Medulla oblongata (tissue), 1 donor: ENCODE measurements at regions not wholly inside any gene's neighbourhood (a gene's known extent, or its start where the extent isn't known, plus 50 kb on each side); places are given as distances from the start of the nearest gene placed in this dataset.

ENCODE experiments used
- DNase-seq: peaks from one replicate; pipeline ENCODE4 v3.0.0-alpha.2; 2015; ENCODE audit errors: extremely low spot score

GRCh38 chr21:38699048-38699447 lies 106.7 kb upstream of the ETS2 start:
- no peak for DNase-seq

- no peak for DNase-seq
Measured at GRCh38 chr21:38702196-38702595, 103.5 kb upstream of the ETS2 start.

- no peak for DNase-seq
Measured at GRCh38 chr21:38709876-38710275, 95.9 kb upstream of the ETS2 start.

GRCh38 chr21:38712071-38712470 lies 93.7 kb upstream of the ETS2 start:
- DNase-seq, result no peak

- no peak for DNase-seq
Measured at GRCh38 chr21:38712664-38713063, 93.1 kb upstream of the ETS2 start.

GRCh38 chr21:38714039-38714817 lies 91.5 kb upstream of the ETS2 start:
- no peak for DNase-seq

- DNase-seq, result no peak
Measured at GRCh38 chr21:38714999-38715398, 90.7 kb upstream of the ETS2 start.

GRCh38 chr21:38716088-38716487 lies 89.6 kb upstream of the ETS2 start:
- DNase-seq, result no peak

GRCh38 chr21:38716942-38717341 lies 88.8 kb upstream of the ETS2 start:
- no peak for DNase-seq

- DNase-seq, result no peak
Measured at GRCh38 chr21:38718481-38718880, 87.2 kb upstream of the ETS2 start.

GRCh38 chr21:38720074-38720473 lies 85.7 kb upstream of the ETS2 start:
- no peak for DNase-seq

- DNase-seq, result no peak
Measured at GRCh38 chr21:38721055-38721454, 84.7 kb upstream of the ETS2 start.

- DNase-seq, result no peak
Measured at GRCh38 chr21:38721958-38722357, 83.8 kb upstream of the ETS2 start.

GRCh38 chr21:38725196-38726157 lies 80.3 kb upstream of the ETS2 start:
- no peak for DNase-seq

GRCh38 chr21:38726482-38726881 lies 79.2 kb upstream of the ETS2 start:
- DNase-seq, result no peak

GRCh38 chr21:38729291-38729690 lies 76.4 kb upstream of the ETS2 start:
- no peak for DNase-seq

- DNase-seq, result no peak
Measured at GRCh38 chr21:38729754-38730379, 75.9 kb upstream of the ETS2 start.

- peak; percentile 87 for DNase-seq
Measured at GRCh38 chr21:38733972-38734546, 71.7 kb upstream of the ETS2 start.

GRCh38 chr21:38734646-38735365 lies 70.9 kb upstream of the ETS2 start:
- peak; percentile 23 for DNase-seq

GRCh38 chr21:38735626-38736206 lies 70.0 kb upstream of the ETS2 start:
- DNase-seq, result no peak

- no peak for DNase-seq
Measured at GRCh38 chr21:38740090-38740489, 65.6 kb upstream of the ETS2 start.
